ENCODE measurements at regions not wholly inside any gene's neighbourhood (a gene's known extent, or its start where the extent isn't known, plus 50 kb on each side); places are given as distances from the start of the nearest gene placed in this dataset.
A peak's percentile ranks its signal among the peaks of the same experiment; 100 is the strongest.

DNA sequence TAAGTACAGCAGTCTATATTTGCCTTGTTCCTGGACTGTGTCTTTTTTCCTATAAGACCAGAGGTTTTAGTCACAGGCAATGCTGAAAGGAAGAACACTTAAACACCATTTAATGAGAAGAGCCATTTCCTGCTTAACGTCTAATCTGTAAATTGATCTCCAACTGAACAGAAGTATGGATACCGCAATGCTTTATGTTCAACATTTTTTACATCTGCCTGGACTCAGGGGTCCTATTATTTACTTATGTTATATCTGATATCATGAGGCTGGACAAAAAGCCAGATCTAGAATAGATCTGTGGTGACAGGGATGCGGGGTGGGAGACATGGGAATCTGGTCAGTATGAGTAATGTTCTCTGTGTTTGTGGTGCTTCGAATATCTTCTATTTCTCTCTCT is 334.6 kb upstream of the MPDZ start:
- TF ChIP-seq POLR2AphosphoS5 (IDR thresholded peaks at IDR 0.05; ENCODE audit: borderline replicate concordance, low read depth, low read length) (peak; percentile 45; the same call in 1 of the 2 replicates), FOXP2 (optimal IDR thresholded peaks at IDR 0.05; ENCODE audit: control extremely low read depth, extremely low read length, insufficient read depth) (no peak)
- Histone ChIP-seq H3K9me3 (ENCODE audit: low read depth, low read length) (0 out of 2 replicates have a peak, but pooled peaks cover 4% of the 10 kb centered on the region), H3K9ac (ENCODE audit: insufficient read length) (no peak overlapping the region), H3K4me3 (peak overlapping the region; percentile 34), H3K27ac (peak overlapping the region; percentile 32), H3K36me3 (ENCODE audit: insufficient read depth, low read length) (no peaks in the 10 kb centered on the region)
- DNase-seq (ENCODE audit: low read depth, low spot score), result peak; percentile 53

DNA sequence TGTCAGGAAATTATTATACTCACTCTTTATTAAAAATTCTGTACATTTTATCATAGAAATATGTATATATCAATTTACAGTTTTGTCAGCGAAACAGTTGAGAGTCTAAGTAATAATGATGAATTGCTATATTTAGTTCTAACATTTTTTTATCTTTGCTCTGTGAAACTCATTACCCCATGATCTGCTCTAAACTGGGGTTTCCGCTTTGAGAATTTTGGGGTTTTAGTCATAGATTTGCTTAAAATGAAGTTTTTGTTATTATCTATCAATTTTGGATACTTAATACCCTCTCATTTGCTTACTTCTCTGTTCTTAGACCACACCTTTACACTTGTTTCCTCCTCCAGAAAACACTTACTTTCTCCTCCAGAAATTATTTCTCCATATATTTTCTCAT is 333.8 kb upstream of the MPDZ start:
- Histone ChIP-seq H3K4me3 (no peak overlapping the region), H3K27ac (no peak overlapping the region), H3K9ac (ENCODE audit: insufficient read length) (no peak overlapping the region), H3K36me3 (ENCODE audit: insufficient read depth, low read length) (no peaks in the 10 kb centered on the region), H3K9me3 (ENCODE audit: low read depth, low read length) (0 out of 2 replicates have a peak, but pooled peaks cover 4% of the 10 kb centered on the region)
- DNase-seq (ENCODE audit: low read depth, low spot score), result no peak
- TF ChIP-seq POLR2AphosphoS5 (IDR thresholded peaks at IDR 0.05; ENCODE audit: borderline replicate concordance, low read depth, low read length), result no peak
- no peak for TF ChIP-seq EZH2 (IDR thresholded peaks at IDR 0.05)
- no peak for TF ChIP-seq FOXP2 (optimal IDR thresholded peaks at IDR 0.05; ENCODE audit: control extremely low read depth, extremely low read length, insufficient read depth)

- H3K27ac ChIP-seq, result 0 out of 2 replicates have a peak overlapping the region, but pooled peaks have one; percentile 25
- H3K9ac ChIP-seq (ENCODE audit: insufficient read length), result peak overlapping the region; percentile 60
- no peak for DNase-seq (ENCODE audit: low read depth, low spot score)
- H3K36me3 ChIP-seq (ENCODE audit: insufficient read depth, low read length), result no peaks in the 10 kb centered on the region
- H3K4me3 ChIP-seq, result peak overlapping the region; percentile 69
- H3K9me3 ChIP-seq (ENCODE audit: low read depth, low read length), result 0 out of 2 replicates have a peak, but pooled peaks cover 4% of the 10 kb centered on the region
- no peak for TF ChIP-seq EZH2 (IDR thresholded peaks at IDR 0.05)
These were observed 329.0 kb upstream of the MPDZ start for GRCh38 chr9:13608451-13608850.

GRCh38 chr9:13607481-13608441 is 328.3 kb upstream of the MPDZ start:
- no peak for TF ChIP-seq EZH2 (IDR thresholded peaks at IDR 0.05)
- no peak for TF ChIP-seq FOXP2 (optimal IDR thresholded peaks at IDR 0.05; ENCODE audit: control extremely low read depth, extremely low read length, insufficient read depth)
- no peak for TF ChIP-seq POLR2AphosphoS5 (IDR thresholded peaks at IDR 0.05; ENCODE audit: borderline replicate concordance, low read depth, low read length)
- Histone ChIP-seq H3K4me3 (peak overlapping the region; percentile 69), H3K9ac (ENCODE audit: insufficient read length) (peak overlapping the region; percentile 60), H3K36me3 (ENCODE audit: insufficient read depth, low read length) (no peaks in the 10 kb centered on the region), H3K9me3 (ENCODE audit: low read depth, low read length) (0 out of 2 replicates have a peak, but pooled peaks cover 4% of the 10 kb centered on the region), H3K27ac (0 out of 2 replicates have a peak overlapping the region, but pooled peaks have one; percentile 25)
- DNase-seq (ENCODE audit: low read depth, low spot score), result no peak

DNA sequence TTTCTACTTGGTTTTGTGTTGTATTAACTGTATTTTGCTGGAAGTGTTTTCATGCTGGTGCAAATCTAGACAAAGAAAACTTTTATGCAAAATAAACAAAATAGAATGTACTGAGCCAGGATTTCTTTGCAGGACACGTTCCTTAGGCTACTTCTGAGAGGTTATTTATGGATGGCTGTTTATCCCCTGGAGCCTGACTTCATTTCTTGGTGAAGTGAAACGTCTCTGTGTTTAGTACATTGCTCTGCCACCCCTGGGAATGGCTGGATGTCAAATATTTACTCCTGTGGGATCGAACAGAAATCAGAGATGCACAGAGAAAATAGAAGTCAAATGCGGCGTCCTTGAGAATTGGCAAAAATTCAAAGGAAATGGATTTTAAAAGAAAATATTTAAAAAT is 327.1 kb upstream of the MPDZ start:
- no peaks in the 10 kb centered on the region for H3K36me3 ChIP-seq (ENCODE audit: insufficient read depth, low read length)
- H3K9ac ChIP-seq (ENCODE audit: insufficient read length), result no peak overlapping the region
- no peak for DNase-seq (ENCODE audit: low read depth, low spot score)
- TF ChIP-seq FOXP2 (optimal IDR thresholded peaks at IDR 0.05; ENCODE audit: control extremely low read depth, extremely low read length, insufficient read depth) (no peak), POLR2AphosphoS5 (IDR thresholded peaks at IDR 0.05; ENCODE audit: borderline replicate concordance, low read depth, low read length) (no peak), EZH2 (IDR thresholded peaks at IDR 0.05) (no peak)
- H3K27ac ChIP-seq, result no peak overlapping the region
- H3K4me3 ChIP-seq, result no peak overlapping the region
- H3K9me3 ChIP-seq (ENCODE audit: low read depth, low read length), result 0 out of 2 replicates have a peak, but pooled peaks cover 1% of the 10 kb centered on the region

- H3K4me3 ChIP-seq, result no peak overlapping the region
- no peaks in the 10 kb centered on the region for H3K36me3 ChIP-seq (ENCODE audit: insufficient read depth, low read length)
- DNase-seq (ENCODE audit: low read depth, low spot score), result no peak
- no peak overlapping the region for H3K9ac ChIP-seq (ENCODE audit: insufficient read length)
- no peaks in the 10 kb centered on the region for H3K9me3 ChIP-seq (ENCODE audit: low read depth, low read length)
- no peak overlapping the region for H3K27ac ChIP-seq
- no peak for TF ChIP-seq EZH2 (IDR thresholded peaks at IDR 0.05)
- no peak for TF ChIP-seq FOXP2 (optimal IDR thresholded peaks at IDR 0.05; ENCODE audit: control extremely low read depth, extremely low read length, insufficient read depth)
- no peak for TF ChIP-seq POLR2AphosphoS5 (IDR thresholded peaks at IDR 0.05; ENCODE audit: borderline replicate concordance, low read depth, low read length)
These were observed 324.4 kb upstream of the MPDZ start for GRCh38 chr9:13603921-13604320.

GRCh38 chr9:13598738-13599137 is 319.2 kb upstream of the MPDZ start:
- TF ChIP-seq EZH2 (IDR thresholded peaks at IDR 0.05), result no peak
- TF ChIP-seq FOXP2 (optimal IDR thresholded peaks at IDR 0.05; ENCODE audit: control extremely low read depth, extremely low read length, insufficient read depth), result no peak
- no peak for TF ChIP-seq POLR2AphosphoS5 (IDR thresholded peaks at IDR 0.05; ENCODE audit: borderline replicate concordance, low read depth, low read length)
- H3K4me3 ChIP-seq, result no peak overlapping the region
- H3K27ac ChIP-seq, result no peak overlapping the region
- no peak overlapping the region for H3K9ac ChIP-seq (ENCODE audit: insufficient read length)
- no peaks in the 10 kb centered on the region for H3K9me3 ChIP-seq (ENCODE audit: low read depth, low read length)
- DNase-seq (ENCODE audit: low read depth, low spot score), result no peak
- no peaks in the 10 kb centered on the region for H3K36me3 ChIP-seq (ENCODE audit: insufficient read depth, low read length)

GRCh38 chr9:13597427-13597826 is 317.9 kb upstream of the MPDZ start:
- H3K27ac ChIP-seq, result peak overlapping the region; percentile 57; the same call in 1 of the 2 replicates
- no peak for TF ChIP-seq EZH2 (IDR thresholded peaks at IDR 0.05)
- no peak for TF ChIP-seq FOXP2 (optimal IDR thresholded peaks at IDR 0.05; ENCODE audit: control extremely low read depth, extremely low read length, insufficient read depth)
- TF ChIP-seq POLR2AphosphoS5 (IDR thresholded peaks at IDR 0.05; ENCODE audit: borderline replicate concordance, low read depth, low read length), result no peak

More at GRCh38 chr9:13597427-13597826, 317.9 kb upstream of the MPDZ start:
- Histone ChIP-seq H3K9me3 (ENCODE audit: low read depth, low read length) (no peaks in the 10 kb centered on the region), H3K36me3 (ENCODE audit: insufficient read depth, low read length) (no peaks in the 10 kb centered on the region), H3K9ac (ENCODE audit: insufficient read length) (no peak overlapping the region), H3K4me3 (no peak overlapping the region)
- DNase-seq (ENCODE audit: low read depth, low spot score), result no peak

Measured in SK-N-MC (cell line).